WI38 (cell line): ENCODE measurements at regions not wholly inside any gene's neighbourhood (a gene's known extent, or its start where the extent isn't known, plus 50 kb on each side); places are given as distances from the start of the nearest gene placed in this dataset.

Source experiments
- H3K4me3 ChIP-seq: 2 replicates; pipeline ENCODE4 v1.5.1; 2011; ENCODE audit warnings: low read depth, mild to moderate bottlenecking, control low read depth, low read length
- TF ChIP-seq, protein P1 (sequence below): IDR thresholded peaks from 2 replicates; pipeline ENCODE4 v1.5.1; 2012; ENCODE audit warnings: low read depth, mild to moderate bottlenecking, control low read depth, low read length

DNA sequence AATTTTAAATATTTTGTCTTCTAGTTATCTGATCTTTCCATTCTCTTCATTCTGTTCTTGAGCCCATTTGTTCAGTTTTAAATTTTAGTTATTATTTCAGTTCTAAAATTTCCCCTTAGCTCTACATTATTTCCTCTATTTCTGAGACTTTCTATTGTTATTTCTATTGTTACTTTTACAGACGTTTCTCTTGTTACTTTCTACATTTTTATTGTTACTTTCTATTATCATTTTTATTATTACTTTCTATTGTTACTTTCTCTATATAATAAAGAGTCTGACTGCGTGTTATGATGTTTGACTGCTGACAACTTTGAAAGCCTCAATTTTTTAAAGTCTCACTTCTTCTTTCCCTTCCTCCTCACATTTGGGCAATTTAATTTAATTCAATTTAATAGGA, 915.7 kb upstream of the PCDH20 start:
- TF ChIP-seq, protein P1, sequence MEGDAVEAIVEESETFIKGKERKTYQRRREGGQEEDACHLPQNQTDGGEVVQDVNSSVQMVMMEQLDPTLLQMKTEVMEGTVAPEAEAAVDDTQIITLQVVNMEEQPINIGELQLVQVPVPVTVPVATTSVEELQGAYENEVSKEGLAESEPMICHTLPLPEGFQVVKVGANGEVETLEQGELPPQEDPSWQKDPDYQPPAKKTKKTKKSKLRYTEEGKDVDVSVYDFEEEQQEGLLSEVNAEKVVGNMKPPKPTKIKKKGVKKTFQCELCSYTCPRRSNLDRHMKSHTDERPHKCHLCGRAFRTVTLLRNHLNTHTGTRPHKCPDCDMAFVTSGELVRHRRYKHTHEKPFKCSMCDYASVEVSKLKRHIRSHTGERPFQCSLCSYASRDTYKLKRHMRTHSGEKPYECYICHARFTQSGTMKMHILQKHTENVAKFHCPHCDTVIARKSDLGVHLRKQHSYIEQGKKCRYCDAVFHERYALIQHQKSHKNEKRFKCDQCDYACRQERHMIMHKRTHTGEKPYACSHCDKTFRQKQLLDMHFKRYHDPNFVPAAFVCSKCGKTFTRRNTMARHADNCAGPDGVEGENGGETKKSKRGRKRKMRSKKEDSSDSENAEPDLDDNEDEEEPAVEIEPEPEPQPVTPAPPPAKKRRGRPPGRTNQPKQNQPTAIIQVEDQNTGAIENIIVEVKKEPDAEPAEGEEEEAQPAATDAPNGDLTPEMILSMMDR = no peak
- no peak overlapping the region for H3K4me3 ChIP-seq

DNA sequence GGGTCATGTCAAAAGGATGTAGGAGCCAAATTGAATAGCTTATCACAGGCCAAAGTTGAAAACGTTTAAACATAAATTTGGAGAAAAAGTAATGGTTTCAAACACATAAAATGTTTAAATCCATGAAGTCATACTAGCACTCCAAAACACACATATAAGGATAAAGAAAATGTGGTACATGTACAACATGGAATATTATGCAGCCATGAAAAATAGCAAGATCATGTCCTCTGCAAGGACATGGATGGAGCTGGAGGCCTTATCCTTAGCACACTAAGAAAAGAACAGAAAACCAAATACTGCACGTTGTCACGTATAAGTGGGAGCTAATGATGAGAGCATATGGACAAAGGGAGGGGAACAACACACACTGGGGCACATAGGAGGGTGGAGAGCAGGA, 911.7 kb upstream of the PCDH20 start:
- H3K4me3 ChIP-seq = no peak overlapping the region
- TF ChIP-seq, protein P1 = no peak

DNA sequence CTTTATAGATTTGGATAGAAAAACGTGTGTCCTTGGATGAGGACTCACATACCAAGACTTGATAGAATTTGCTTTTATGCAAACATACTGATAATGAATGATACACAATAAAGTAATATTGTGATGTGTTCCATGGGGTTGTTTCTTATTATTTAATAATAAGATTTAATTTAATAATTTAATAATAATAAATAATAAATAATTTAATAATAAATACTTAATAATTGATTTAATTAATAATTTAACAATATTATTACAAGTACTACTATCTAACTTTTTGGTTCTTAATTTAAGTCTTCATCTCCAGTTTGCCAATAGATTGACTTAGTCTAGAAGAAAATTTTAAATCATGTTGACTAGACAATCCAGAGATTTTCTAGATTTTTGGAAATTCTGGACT, 909.2 kb upstream of the PCDH20 start:
- TF ChIP-seq, protein P1 = no peak
- H3K4me3 ChIP-seq = no peak overlapping the region

DNA sequence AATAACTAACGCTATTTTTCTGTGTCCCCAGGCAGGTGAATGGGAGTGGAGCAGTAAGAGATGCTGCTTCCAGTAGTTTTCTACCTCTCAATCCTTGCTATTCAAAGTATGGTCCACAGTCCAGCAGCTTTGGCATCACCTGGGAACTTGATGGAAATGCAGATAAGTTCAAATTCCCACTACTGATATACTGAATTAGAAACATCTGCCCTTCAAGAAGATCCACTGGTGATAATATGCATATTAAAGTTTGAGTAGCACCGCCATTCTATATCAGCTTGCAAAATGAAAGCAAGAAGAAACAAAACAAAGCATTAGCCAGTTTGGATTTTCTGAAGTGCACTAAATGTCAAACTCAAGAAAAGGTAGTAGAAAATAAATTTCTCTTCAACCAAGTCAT, 906.2 kb upstream of the PCDH20 start:
- TF ChIP-seq, protein P1 = no peak
- no peak overlapping the region for H3K4me3 ChIP-seq

DNA sequence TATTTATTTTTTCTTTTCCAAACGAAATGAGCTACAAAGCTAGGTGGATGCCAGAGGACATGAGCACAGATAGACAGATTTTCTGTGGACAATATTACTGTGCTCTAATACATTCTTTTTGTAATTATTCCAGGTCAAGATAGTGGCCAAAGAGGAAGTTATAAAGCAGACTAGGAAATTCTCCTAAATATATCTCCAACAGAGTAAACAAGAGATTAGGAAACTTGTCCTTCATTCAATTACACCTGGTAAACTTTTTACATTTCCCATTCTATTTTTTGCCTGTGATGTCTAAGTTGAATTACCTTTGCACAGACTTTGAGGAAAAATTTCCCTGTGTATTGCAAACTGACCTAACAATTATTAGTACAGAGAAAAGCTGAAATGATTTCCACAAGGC, 905.5 kb upstream of the PCDH20 start:
- TF ChIP-seq, protein P1 = no peak
- no peak overlapping the region for H3K4me3 ChIP-seq

DNA sequence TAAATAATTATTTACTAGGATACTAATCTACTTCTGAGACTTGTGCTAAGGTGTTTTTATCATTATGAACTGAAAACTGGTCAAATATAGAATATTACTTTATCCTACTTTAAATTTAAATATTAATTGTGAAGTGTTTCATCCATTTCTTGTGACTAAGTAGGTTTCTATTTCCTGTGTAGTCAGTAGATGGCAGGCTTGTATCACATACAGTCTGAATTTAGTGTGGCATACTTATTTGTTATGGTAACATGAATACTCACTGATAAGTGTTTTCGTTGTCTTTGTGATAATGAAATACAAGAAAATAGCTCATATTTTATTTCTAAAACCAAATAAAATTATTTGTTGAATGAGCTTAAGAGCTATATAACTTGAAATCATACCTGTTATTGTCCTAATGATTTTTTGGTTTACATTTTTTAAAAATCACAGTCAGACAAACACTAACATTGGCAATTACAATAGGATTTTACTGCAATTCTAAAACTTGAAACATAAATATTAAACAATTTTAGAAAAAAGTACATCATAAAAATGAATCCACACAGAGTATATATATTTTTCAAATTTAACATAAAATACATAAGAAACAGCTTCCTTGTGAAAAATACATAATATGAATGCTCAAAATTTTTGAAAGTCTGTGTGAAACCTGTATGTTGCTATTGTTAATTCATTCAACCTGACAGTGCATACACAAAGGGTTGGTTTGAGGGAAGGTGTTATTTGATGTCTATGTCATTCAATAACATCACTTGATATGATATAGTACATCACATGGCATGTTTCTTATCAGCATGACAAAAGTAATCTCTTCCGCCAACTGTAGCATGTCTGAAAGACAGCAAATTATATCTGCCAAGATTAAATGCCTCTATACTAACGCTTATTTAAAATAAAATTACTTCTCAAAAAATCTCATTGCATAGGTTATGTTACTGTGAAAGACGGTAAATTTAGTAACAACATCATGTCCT, 904.8 kb upstream of the PCDH20 start:
- no peak overlapping the region for H3K4me3 ChIP-seq
- TF ChIP-seq, protein P1 = no peak

DNA sequence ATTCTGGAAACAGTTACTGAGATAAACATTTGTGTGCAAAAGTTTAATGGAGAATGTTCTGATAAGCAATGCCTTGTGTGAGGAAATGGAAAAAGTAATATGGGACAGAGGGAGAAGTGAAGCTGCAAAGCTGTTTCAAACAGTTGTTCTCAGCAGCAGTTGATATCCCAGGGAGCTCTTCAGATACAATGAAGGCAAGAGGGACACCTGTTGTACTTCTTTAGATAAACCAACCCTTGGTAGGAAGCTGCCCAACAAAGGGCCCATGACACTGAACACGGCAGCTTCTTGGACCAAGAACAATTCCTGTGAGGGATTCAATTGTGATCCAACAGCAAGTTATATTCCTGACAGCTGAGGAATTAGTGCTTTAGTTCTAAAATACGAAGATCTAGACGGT, 894.3 kb upstream of the PCDH20 start:
- TF ChIP-seq, protein P1 = no peak

More for the DNA sequence above, 894.3 kb upstream of the PCDH20 start:
- H3K4me3 ChIP-seq = no peak overlapping the region
